ENCODE measurements at regions not wholly inside any gene's neighbourhood (a gene's known extent, or its start where the extent isn't known, plus 50 kb on each side); places are given as distances from the start of the nearest gene placed in this dataset.

DNA sequence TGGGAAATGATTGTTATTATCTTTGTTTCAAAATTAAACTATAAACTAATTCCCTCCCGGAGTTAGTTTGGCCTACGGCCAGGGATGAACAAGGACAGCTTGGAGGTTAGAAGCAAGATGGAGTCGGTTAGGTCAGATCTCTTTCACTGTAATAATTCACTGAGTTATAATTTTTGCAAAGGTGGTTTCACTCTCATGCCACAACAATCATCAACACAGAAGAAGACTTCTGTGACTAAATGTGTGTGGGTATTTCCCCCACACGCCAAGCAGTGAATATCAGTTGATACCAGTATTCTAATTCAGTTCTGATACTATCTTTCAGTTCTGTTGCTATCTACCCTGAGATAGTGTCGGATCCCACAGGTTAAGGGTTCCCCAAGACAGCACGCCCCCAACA, 215.1 kb downstream of the S1PR1 start:
- TF ChIP-seq TEAD4 (IDR thresholded peaks at IDR 0.05) (no peak), RAD21 (IDR thresholded peaks at IDR 0.05; ENCODE audit: low read depth) (no peak), TCF12 (IDR thresholded peaks at IDR 0.05; ENCODE audit: low read depth) (no peak), TAF1 (IDR thresholded peaks at IDR 0.05; ENCODE audit: low read depth) (no peak), FOXM1 (IDR thresholded peaks at IDR 0.05; ENCODE audit: borderline replicate concordance, low read depth) (no peak), YY1 (IDR thresholded peaks at IDR 0.05; ENCODE audit: low read depth) (no peak), CREB1 (IDR thresholded peaks at IDR 0.05; ENCODE audit: low read depth) (no peak), CEBPB (IDR thresholded peaks at IDR 0.05) (no peak), ZBTB7A (IDR thresholded peaks at IDR 0.05; ENCODE audit: low read depth) (no peak), NFIC (IDR thresholded peaks at IDR 0.05) (no peak)
- TF ChIP-seq, protein P1, sequence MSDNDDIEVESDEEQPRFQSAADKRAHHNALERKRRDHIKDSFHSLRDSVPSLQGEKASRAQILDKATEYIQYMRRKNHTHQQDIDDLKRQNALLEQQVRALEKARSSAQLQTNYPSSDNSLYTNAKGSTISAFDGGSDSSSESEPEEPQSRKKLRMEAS (IDR thresholded peaks at IDR 0.05) = no peak
- TF ChIP-seq, protein P2, sequence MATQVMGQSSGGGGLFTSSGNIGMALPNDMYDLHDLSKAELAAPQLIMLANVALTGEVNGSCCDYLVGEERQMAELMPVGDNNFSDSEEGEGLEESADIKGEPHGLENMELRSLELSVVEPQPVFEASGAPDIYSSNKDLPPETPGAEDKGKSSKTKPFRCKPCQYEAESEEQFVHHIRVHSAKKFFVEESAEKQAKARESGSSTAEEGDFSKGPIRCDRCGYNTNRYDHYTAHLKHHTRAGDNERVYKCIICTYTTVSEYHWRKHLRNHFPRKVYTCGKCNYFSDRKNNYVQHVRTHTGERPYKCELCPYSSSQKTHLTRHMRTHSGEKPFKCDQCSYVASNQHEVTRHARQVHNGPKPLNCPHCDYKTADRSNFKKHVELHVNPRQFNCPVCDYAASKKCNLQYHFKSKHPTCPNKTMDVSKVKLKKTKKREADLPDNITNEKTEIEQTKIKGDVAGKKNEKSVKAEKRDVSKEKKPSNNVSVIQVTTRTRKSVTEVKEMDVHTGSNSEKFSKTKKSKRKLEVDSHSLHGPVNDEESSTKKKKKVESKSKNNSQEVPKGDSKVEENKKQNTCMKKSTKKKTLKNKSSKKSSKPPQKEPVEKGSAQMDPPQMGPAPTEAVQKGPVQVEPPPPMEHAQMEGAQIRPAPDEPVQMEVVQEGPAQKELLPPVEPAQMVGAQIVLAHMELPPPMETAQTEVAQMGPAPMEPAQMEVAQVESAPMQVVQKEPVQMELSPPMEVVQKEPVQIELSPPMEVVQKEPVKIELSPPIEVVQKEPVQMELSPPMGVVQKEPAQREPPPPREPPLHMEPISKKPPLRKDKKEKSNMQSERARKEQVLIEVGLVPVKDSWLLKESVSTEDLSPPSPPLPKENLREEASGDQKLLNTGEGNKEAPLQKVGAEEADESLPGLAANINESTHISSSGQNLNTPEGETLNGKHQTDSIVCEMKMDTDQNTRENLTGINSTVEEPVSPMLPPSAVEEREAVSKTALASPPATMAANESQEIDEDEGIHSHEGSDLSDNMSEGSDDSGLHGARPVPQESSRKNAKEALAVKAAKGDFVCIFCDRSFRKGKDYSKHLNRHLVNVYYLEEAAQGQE (IDR thresholded peaks at IDR 0.05; ENCODE audit: low read depth) = no peak
- TF ChIP-seq, protein P3, sequence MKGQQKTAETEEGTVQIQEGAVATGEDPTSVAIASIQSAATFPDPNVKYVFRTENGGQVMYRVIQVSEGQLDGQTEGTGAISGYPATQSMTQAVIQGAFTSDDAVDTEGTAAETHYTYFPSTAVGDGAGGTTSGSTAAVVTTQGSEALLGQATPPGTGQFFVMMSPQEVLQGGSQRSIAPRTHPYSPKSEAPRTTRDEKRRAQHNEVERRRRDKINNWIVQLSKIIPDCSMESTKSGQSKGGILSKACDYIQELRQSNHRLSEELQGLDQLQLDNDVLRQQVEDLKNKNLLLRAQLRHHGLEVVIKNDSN (IDR thresholded peaks at IDR 0.05) = no peak

DNA sequence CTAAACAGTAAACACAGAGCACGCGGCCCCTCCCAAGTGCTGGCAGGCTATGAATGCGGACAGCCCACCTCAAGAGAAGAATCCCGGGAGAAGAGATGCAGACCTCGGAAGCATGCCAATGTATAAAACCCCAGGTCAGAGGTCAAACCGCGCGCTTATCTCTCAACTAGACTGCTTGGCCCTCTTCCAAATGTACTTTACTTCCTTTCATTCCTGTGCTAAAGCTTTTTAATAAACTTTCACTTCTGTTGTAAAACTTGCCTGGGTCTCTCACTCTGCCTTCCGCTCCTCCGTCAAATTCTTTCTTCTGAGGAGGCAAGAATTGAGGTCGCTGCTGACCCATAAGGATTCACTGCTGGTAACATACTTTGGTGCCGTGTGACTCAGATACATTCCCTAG, 216.0 kb downstream of the S1PR1 start:
- TF ChIP-seq NFIC (IDR thresholded peaks at IDR 0.05) = no peak
- no peak for TF ChIP-seq TEAD4 (IDR thresholded peaks at IDR 0.05)
- TF ChIP-seq CREB1 (IDR thresholded peaks at IDR 0.05; ENCODE audit: low read depth) = no peak
- TF ChIP-seq, protein P3 (IDR thresholded peaks at IDR 0.05) = no peak
- TF ChIP-seq FOXM1 (IDR thresholded peaks at IDR 0.05; ENCODE audit: borderline replicate concordance, low read depth) = no peak
- TF ChIP-seq YY1 (IDR thresholded peaks at IDR 0.05; ENCODE audit: low read depth) = no peak
- TF ChIP-seq, protein P1 (IDR thresholded peaks at IDR 0.05) = no peak
- no peak for TF ChIP-seq CEBPB (IDR thresholded peaks at IDR 0.05)
- TF ChIP-seq RAD21 (IDR thresholded peaks at IDR 0.05; ENCODE audit: low read depth) = no peak
- TF ChIP-seq TAF1 (IDR thresholded peaks at IDR 0.05; ENCODE audit: low read depth) = no peak
- TF ChIP-seq, protein P2 (IDR thresholded peaks at IDR 0.05; ENCODE audit: low read depth) = no peak
- TF ChIP-seq ZBTB7A (IDR thresholded peaks at IDR 0.05; ENCODE audit: low read depth) = no peak
- TF ChIP-seq TCF12 (IDR thresholded peaks at IDR 0.05; ENCODE audit: low read depth) = no peak
- TF ChIP-seq EP300 (IDR thresholded peaks at IDR 0.05; ENCODE audit: borderline replicate concordance) = no peak
- no peak for TF ChIP-seq EGR1 (IDR thresholded peaks at IDR 0.05)

DNA sequence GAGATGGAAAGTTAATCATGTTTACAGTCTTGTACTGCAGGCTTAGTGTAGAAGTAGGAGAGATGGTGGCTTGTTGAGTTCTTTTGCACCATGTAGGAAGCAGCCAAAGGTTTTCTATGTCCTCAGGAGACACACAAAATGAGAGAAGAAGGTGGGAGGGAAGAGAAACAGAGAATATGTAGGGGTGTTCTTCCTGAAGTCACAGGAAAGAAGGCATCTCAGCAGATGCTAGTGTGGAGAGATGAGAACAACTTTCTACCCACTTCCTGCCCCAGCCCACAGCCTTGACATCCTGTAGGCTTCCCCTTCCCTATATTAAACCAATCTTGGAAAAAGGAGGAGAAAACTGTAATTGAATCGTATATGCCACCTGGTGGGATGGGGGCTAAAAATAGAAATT, 217.0 kb downstream of the S1PR1 start:
- TF ChIP-seq EGR1 (IDR thresholded peaks at IDR 0.05) (no peak), EP300 (IDR thresholded peaks at IDR 0.05; ENCODE audit: borderline replicate concordance) (no peak), CEBPB (IDR thresholded peaks at IDR 0.05) (no peak), TCF12 (IDR thresholded peaks at IDR 0.05; ENCODE audit: low read depth) (no peak), TAF1 (IDR thresholded peaks at IDR 0.05; ENCODE audit: low read depth) (no peak), NFIC (IDR thresholded peaks at IDR 0.05) (no peak), RAD21 (IDR thresholded peaks at IDR 0.05; ENCODE audit: low read depth) (no peak), CREB1 (IDR thresholded peaks at IDR 0.05; ENCODE audit: low read depth) (no peak), YY1 (IDR thresholded peaks at IDR 0.05; ENCODE audit: low read depth) (no peak), TEAD4 (IDR thresholded peaks at IDR 0.05) (no peak), FOXM1 (IDR thresholded peaks at IDR 0.05; ENCODE audit: borderline replicate concordance, low read depth) (no peak)
- TF ChIP-seq, protein P1 (IDR thresholded peaks at IDR 0.05) = no peak
- TF ChIP-seq, protein P3 (IDR thresholded peaks at IDR 0.05) = no peak

DNA sequence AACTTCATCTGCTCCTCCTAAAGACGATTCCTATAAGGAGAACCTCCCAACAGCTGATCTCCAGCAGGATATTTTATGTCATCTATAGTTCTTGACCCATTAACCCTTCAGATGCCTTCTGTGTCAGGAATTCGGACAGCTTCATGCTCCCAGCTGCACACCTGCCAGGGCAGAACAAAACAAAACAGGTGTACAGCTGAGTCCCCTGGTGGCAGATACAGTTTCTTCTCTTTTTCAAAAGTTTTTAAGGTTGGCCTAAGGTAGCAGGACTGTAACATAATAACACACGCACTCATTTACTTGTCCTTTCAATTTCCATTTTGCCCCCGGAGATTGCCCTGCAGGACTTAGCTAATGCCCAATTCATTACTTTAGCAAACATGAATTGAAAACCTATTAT, 218.3 kb downstream of the S1PR1 start:
- TF ChIP-seq NFIC (IDR thresholded peaks at IDR 0.05) = no peak
- TF ChIP-seq, protein P3 (IDR thresholded peaks at IDR 0.05) = no peak
- TF ChIP-seq, protein P2 (IDR thresholded peaks at IDR 0.05; ENCODE audit: low read depth) = no peak
- TF ChIP-seq, protein P1 (IDR thresholded peaks at IDR 0.05) = no peak
- TF ChIP-seq RAD21 (IDR thresholded peaks at IDR 0.05; ENCODE audit: low read depth) = no peak
- no peak for TF ChIP-seq CREB1 (IDR thresholded peaks at IDR 0.05; ENCODE audit: low read depth)
- no peak for TF ChIP-seq FOXM1 (IDR thresholded peaks at IDR 0.05; ENCODE audit: borderline replicate concordance, low read depth)
- TF ChIP-seq ZBTB7A (IDR thresholded peaks at IDR 0.05; ENCODE audit: low read depth) = no peak

Measured in Ishikawa (cell line).